Retinal pigment epithelial cell (primary cell): ENCODE measurements at regions not wholly inside any gene's neighbourhood (a gene's known extent, or its start where the extent isn't known, plus 50 kb on each side); places are given as distances from the start of the nearest gene placed in this dataset.

Experiments used
- DNase-seq: peaks from one replicate; pipeline ENCODE4 v3.0.0-alpha.2; 2010; ENCODE audit warnings: low read depth
- H3K4me3 ChIP-seq: 2 replicates; pipeline ENCODE4 v1.5.1; 2011; ENCODE audit warnings: mild to moderate bottlenecking, low read length, control low read depth, moderate library complexity
- TF ChIP-seq, protein P1 (sequence below): conservative IDR thresholded peaks from 2 replicates; pipeline ENCODE4 v1.5.1; 2011; ENCODE audit warnings: low read depth, low read length, control low read depth, inconsistent platforms

DNA sequence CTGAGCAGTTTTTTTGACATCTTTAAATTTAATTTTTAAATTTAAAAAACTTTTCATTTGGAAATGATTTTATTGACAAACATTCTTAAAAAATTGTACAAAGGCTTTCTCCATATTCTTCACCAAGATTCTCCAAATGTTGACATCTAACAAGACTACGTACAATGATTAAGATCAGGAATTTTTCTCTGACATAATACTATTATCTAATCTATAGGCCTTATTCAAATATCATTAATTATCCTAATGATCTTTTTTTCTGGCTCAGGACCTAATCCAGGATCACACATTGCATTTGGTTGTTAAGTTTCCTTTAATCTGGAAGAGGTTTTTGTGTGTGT lies 106.1 kb upstream of the OSMR start:
- no peak for DNase-seq
- TF ChIP-seq, protein P1, sequence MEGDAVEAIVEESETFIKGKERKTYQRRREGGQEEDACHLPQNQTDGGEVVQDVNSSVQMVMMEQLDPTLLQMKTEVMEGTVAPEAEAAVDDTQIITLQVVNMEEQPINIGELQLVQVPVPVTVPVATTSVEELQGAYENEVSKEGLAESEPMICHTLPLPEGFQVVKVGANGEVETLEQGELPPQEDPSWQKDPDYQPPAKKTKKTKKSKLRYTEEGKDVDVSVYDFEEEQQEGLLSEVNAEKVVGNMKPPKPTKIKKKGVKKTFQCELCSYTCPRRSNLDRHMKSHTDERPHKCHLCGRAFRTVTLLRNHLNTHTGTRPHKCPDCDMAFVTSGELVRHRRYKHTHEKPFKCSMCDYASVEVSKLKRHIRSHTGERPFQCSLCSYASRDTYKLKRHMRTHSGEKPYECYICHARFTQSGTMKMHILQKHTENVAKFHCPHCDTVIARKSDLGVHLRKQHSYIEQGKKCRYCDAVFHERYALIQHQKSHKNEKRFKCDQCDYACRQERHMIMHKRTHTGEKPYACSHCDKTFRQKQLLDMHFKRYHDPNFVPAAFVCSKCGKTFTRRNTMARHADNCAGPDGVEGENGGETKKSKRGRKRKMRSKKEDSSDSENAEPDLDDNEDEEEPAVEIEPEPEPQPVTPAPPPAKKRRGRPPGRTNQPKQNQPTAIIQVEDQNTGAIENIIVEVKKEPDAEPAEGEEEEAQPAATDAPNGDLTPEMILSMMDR: no peak
- no peak overlapping the region for H3K4me3 ChIP-seq

DNA sequence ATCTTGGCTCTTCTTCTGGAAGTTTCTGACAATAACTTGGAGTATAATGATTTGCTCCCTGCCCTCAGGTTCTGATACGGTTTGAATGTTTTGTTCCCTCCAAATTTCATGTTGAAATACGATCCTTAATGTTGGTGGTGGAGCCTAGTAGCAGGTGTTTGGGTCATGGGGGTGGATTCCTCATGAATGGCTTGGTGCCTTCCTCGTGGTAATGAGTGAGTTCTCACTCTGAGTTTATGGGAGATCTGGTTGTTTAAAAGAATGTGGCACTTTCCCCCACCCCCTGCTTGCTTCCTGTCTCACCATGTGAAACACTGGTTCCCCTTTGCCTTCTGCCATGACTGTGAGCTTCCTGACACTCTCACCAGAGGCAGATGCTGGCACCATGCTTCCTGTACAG lies 103.0 kb upstream of the OSMR start:
- no peak for DNase-seq
- TF ChIP-seq, protein P1: no peak
- no peak overlapping the region for H3K4me3 ChIP-seq

- TF ChIP-seq, protein P1: no peak
- no peak for DNase-seq
- H3K4me3 ChIP-seq: no peak overlapping the region
Measured at GRCh38 chr5:38743562-38743961, 102.2 kb upstream of the OSMR start.

DNA sequence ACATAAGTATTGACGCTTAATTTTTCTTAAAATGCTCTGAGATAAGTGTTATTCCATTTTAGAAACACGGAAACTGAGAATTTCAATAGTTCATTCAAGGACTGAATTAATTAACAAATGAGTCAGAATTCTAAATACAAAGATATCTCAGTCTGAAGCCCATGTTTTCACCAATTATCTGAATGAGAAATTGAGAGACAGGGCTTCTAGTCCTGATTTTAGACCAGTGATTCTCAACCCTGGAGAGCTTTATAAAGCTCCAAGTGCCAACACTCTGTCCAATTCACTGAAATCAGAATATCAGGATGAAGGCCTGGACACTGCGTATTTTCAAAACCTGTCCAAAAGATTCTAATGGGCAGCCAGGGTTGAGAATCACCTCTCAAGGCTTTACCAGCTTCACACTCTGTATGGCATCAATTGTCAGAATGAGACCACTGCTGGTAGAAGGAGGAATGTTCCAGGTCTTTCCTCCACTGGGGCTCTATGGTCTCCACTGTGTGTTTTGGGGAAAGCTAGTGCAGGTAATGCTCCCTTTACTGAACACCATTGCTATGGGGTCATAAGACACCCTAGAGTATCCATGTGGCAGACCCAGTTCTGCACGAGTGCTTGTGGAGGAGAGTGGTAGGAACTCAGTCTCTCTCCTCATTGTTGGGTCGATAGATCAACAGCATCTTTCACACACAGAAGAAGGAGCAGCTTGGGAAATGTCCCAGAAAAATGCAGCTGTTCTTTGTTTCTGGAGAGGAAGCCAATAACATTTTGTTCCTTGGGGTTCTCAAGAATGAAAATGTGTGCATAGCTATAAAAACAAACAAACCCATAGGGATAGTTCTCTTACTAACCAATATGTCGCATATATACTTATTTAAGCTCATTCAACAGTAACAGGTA lies 99.7 kb upstream of the OSMR start:
- no peak for DNase-seq
- H3K4me3 ChIP-seq: no peak overlapping the region
- TF ChIP-seq, protein P1: no peak

DNA sequence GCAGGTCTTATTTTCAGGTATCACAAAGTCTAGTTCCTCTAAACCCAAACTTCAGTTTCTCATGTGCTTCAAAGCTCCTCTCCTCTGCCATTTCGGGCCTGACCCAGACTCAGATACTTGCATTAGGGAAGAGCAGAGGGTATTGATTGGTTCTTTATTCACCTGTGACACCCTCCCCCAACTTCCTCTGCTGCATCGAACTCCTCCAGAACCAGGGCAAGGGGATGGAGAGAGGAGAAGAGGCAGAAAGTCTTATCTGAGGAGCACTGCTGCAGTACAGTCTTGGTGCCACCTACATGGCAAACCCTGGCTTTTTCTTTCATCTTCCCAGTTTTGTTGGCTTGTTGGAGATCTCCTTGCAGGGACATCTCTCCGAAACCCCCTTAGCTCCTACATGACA lies 96.0 kb upstream of the OSMR start:
- TF ChIP-seq, protein P1: no peak
- H3K4me3 ChIP-seq: no peak overlapping the region
- no peak for DNase-seq

GRCh38 chr5:38751103-38751502 lies 94.7 kb upstream of the OSMR start:
- no peak overlapping the region for H3K4me3 ChIP-seq
- no peak for DNase-seq
- TF ChIP-seq, protein P1: peak; percentile 23

DNA sequence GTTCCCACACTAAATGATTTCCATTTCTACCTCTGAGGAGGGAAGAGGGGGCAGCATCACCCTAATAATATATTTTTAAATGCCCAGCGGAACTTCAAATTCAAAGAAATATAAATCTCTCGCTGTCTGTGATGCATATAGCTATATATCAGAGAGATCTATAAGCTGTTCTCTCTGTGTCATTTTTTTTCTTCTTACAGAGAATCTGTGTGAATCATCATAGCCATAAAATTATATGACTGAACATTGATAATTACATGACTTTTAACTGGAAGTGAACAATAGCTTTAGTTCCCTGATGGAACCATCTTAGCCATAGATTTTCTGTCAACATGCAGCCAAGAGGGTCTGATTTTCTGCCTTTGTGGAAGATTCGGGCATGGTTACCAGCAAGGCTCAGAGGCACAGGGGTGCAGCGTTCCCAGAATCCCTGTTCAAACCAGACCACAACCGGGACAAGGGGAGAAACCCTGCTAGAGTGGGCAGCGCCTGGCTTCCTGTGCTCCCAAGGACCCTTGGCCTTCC lies 93.7 kb upstream of the OSMR start:
- DNase-seq: no peak
- H3K4me3 ChIP-seq: no peak overlapping the region
- TF ChIP-seq, protein P1: no peak
